ENCODE measurements at regions not wholly inside any gene's neighbourhood (a gene's known extent, or its start where the extent isn't known, plus 50 kb on each side); places are given as distances from the start of the nearest gene placed in this dataset.

DNA sequence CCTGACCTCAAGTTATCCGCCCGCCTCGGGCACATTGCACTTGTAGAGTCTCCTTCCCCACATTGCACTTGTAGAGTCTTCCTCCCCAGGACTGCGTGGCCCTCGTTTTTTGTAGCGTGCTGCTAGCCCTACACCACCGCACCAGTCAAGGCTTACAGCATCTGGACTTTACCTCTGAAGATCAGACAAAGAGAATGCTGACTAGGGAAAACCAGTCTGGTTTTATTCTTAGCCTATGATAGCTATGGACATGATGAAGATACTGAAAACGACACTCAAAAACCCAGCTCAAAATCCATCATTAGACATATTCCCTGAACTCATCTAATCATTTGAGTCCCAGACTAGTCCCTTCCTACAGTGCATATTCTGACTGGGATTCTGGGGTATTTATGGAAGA, 71.9 kb upstream of the AKR1E2 start:
- in situ Hi-C loops (cut with HindIII; ENCODE audit: low pct_unique_long_range_greater_than_20kb, low sequenced_read_pairs): no loop called here
- TF ChIP-seq JUND (IDR thresholded peaks at IDR 0.05; ENCODE audit: low read depth): no peak
- no peak for DNase-seq (ENCODE audit: low read depth in 1 of 2, low spot score in 1 of 2)

DNA sequence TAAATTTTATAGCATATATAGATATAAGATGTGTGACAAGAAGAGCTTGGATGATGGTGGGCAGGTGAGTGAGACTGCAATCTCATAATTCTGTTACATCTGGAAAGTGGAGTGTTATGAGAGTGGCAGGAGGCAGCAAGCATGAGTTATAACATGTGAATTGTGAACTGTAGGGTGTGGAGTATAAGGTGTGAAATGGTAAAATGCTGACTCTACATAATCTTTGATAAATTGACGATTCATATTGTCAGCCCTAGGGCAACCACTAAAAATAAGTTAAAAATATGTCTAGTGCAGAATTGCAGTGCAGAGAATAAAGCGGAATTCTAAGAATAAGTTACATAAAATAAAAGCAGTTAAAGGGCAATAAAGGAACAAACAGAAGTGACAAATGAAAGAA, 74.8 kb upstream of the AKR1E2 start:
- TF ChIP-seq JUND (IDR thresholded peaks at IDR 0.05; ENCODE audit: low read depth): no peak
- in situ Hi-C loops (cut with HindIII; ENCODE audit: low pct_unique_long_range_greater_than_20kb, low sequenced_read_pairs): no loop called here
- DNase-seq (ENCODE audit: low read depth in 1 of 2, low spot score in 1 of 2): no peak

DNA sequence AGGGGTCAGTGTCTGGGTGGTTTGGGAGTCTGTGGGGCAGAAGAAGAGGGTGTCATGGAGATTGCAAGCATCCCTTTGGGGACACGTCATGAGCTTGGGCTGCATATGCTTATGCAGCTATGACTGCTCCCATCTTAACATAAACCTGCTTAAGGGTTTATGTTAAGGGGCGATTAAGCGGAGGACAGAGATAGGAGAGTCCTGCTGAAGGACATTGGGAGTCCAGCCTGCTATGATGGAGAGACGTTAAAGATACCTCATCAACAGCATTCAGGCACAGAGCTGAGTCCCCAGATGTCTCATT, 76.8 kb upstream of the AKR1E2 start:
- in situ Hi-C loops (cut with HindIII; ENCODE audit: low pct_unique_long_range_greater_than_20kb, low sequenced_read_pairs): no loop called here
- DNase-seq (ENCODE audit: low read depth in 1 of 2, low spot score in 1 of 2): no peak
- no peak for TF ChIP-seq JUND (IDR thresholded peaks at IDR 0.05; ENCODE audit: low read depth)

DNA sequence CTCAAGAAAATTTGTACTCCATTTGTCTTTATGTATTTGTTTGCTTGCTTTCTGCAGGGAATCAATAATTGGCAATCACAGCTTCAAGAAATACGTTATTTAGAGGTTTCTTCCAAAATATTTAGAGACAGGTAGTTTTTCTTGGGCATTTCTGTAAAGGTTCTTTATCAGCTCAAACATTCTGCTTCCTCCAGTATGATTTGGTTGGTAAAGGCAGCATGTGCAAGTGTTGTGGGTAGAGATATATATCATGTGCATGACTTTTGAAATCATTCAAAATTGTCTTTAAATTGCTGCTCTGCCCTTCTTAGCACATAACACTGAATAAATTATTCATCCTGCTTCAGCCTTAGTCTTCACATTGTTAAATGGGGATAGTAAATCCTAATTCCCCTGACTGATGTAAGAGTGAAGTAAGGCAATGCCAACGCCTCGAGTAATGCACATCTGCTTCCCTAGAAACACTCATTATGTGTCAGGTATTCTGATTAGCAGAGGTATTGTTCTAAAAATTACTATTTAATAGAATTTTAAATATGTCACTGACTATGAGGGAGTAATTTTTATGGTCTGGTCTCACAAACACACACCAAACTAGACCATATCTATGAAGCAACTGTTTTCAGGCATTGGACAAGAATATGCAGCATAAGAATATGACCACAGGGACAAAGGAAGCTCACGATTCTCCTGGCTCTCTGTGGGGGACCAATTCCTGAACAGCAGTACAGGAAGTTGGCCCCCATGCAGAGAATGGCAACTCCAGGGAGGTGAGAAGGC, 77.3 kb upstream of the AKR1E2 start:
- no peak for DNase-seq (ENCODE audit: low read depth in 1 of 2, low spot score in 1 of 2)
- TF ChIP-seq JUND (IDR thresholded peaks at IDR 0.05; ENCODE audit: low read depth): no peak
- in situ Hi-C loops (cut with HindIII; ENCODE audit: low pct_unique_long_range_greater_than_20kb, low sequenced_read_pairs): no loop called here

DNA sequence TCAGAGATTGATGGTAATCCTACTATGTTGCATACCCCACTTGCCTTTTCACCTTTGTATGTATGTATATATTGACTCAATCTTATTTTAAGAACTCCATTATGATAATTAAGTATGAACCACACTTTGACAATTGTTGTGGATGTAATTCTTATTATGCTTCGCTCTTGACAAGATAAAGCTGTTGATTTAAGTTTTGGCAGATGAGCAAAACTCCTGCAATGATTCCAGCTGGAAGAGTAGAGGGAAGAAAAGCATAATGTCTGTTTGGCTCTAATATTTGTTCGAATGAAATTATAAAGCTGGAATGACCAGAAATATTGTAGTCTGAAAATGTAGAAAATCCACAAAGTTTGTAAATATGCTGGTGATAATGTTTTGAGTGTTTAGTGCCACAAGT, 83.8 kb upstream of the AKR1E2 start:
- TF ChIP-seq JUND (IDR thresholded peaks at IDR 0.05; ENCODE audit: low read depth): no peak
- no peak for DNase-seq (ENCODE audit: low read depth in 1 of 2, low spot score in 1 of 2)
- in situ Hi-C loops (cut with HindIII; ENCODE audit: low pct_unique_long_range_greater_than_20kb, low sequenced_read_pairs): no loop called here

DNA sequence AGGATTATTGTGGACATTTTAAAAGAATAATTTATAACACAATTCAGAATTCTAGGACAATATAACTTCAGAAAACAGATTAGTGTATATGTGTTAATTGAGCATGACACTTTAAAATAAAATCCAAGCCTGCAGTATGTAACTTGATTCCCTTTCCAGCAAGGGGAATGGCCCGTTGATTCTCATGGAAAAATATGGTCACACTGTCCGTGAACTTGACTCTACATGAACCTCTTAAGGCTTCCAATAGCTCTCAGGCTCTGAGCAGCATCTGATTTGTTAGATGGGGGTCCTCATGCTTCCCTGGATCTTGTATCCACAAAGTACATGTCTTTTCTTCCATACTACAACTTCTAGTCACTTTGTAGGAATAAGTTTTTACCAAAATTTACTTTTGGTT, 85.5 kb upstream of the AKR1E2 start:
- no peak for DNase-seq (ENCODE audit: low read depth in 1 of 2, low spot score in 1 of 2)
- in situ Hi-C loops (cut with HindIII; ENCODE audit: low pct_unique_long_range_greater_than_20kb, low sequenced_read_pairs): no loop called here
- TF ChIP-seq JUND (IDR thresholded peaks at IDR 0.05; ENCODE audit: low read depth): no peak

DNA sequence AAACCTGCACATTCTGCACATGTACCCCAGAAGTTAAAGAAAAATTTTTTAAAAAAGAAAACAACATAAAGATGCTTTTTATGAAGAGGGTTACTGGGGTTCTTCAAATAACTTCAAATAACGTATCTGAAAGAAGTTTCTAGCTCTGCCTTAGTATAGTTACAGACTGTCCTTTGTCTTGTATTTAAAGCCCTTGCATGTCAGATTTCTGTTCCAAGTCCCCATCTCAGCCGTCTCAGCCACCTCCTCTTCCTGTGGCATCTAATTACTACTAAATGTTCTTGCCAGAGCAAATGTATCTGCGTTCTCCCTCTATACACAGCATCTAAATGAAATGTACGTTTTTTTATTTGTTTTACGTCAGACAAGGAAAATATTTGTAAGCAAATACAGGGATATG, 89.4 kb upstream of the AKR1E2 start:
- no peak for TF ChIP-seq JUND (IDR thresholded peaks at IDR 0.05; ENCODE audit: low read depth)
- in situ Hi-C loops (cut with HindIII; ENCODE audit: low pct_unique_long_range_greater_than_20kb, low sequenced_read_pairs): no loop called here
- DNase-seq (ENCODE audit: low read depth in 1 of 2, low spot score in 1 of 2): peak in 1 of 2 experiments; percentile 23

DNA sequence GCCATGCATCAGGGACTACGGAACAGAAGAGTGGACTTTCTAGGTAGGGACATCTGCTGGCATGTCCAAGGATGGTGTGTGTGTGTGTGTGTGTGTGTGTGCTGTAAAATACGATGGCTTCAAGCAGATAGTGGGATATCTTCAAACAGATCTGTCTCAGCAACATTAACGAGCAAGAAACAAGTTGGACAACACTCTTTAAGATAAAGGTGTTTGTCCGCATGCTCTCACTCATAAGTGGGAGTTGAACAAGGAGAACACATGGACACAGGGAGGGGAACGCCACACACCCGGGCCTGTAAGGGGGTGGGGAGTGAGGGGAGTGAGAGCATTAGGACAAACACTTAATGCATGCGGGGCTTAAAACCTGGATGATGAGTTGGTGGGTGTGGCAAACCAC, 89.8 kb upstream of the AKR1E2 start:
- peak in 1 of 2 experiments; percentile 38 for DNase-seq (ENCODE audit: low read depth in 1 of 2, low spot score in 1 of 2)
- in situ Hi-C loops (cut with HindIII; ENCODE audit: low pct_unique_long_range_greater_than_20kb, low sequenced_read_pairs): no loop called here
- TF ChIP-seq JUND (IDR thresholded peaks at IDR 0.05; ENCODE audit: low read depth): no peak; the same call in 1 of the 2 replicates

DNA sequence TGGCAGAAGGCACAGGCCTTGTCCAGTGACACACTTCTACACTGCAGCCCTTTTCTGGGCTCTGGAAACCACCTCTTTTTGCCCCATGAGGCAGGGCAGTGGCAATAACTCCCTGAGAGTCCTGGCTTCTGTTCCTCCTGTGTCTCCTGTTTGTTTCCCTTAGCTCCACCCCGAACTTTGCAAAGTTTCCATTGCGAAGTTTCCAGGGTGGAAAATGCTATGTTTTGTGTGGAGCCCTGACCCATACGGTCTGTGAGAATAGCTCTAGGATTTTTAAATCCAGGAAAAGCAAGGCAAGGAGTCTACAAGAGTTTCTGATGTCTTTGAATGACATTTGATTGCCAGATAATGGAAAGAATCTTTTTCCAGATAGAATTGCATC, 92.2 kb upstream of the AKR1E2 start:
- TF ChIP-seq JUND (IDR thresholded peaks at IDR 0.05; ENCODE audit: low read depth): no peak
- in situ Hi-C loops (cut with HindIII; ENCODE audit: low pct_unique_long_range_greater_than_20kb, low sequenced_read_pairs): no loop called here
- DNase-seq (ENCODE audit: low read depth in 1 of 2, low spot score in 1 of 2): no peak

DNA sequence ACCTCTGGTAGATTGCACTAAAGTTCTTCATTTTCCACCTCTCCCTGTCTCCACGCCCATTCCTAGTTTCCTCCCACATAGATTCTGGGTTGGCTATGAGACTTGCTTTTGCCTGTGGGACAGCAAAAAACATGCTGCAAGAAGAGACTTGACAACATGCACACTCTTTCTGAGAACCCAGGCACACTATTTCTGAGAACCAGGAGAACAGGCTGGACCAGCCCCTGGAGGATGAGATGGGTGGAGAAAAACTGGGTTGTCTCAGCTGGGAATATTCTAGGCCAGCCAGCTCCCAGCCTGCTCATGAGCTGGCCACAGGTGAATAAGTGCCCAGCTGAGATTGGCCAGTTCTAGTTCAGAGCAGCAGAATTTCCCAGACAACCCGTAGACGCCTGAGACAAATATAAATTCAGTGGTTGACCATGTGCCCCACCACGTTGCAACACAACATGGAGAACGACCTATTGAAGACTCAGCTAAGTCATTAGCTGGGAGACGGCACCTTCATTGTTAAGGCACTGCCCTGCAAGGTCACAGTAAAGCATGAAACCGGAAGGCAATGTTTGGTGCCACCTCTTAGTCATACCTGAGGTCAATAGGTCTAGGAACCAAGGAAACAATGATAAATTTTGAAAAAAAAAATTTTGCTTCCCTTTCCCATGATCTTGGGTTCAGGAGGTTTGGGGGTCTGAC, 92.7 kb upstream of the AKR1E2 start:
- in situ Hi-C loops (cut with HindIII; ENCODE audit: low pct_unique_long_range_greater_than_20kb, low sequenced_read_pairs): no loop called here
- peak in 1 of 2 experiments; percentile 94 for DNase-seq (ENCODE audit: low read depth in 1 of 2, low spot score in 1 of 2)
- no peak for TF ChIP-seq JUND (IDR thresholded peaks at IDR 0.05; ENCODE audit: low read depth)

DNA sequence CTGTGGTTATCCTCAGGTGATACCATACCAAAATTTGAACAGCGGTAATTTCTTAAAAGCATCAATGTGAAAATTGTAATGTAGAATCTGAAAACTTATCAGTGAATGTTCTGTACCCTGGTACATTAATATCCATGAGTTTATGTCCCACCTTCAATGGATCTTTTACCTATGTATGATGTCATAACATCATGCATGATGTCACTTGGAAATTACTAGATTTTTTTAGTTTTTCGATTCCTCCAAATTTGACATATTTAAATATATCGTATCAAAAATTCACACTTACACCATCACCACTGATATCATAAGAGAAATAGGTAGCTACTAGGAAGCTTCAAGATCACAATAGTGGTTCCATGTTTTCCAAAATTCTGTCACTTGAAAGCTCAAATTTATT, 95.0 kb upstream of the AKR1E2 start:
- TF ChIP-seq JUND (IDR thresholded peaks at IDR 0.05; ENCODE audit: low read depth): no peak
- in situ Hi-C loops (cut with HindIII; ENCODE audit: low pct_unique_long_range_greater_than_20kb, low sequenced_read_pairs): no loop called here
- DNase-seq (ENCODE audit: low read depth in 1 of 2, low spot score in 1 of 2): no peak

DNA sequence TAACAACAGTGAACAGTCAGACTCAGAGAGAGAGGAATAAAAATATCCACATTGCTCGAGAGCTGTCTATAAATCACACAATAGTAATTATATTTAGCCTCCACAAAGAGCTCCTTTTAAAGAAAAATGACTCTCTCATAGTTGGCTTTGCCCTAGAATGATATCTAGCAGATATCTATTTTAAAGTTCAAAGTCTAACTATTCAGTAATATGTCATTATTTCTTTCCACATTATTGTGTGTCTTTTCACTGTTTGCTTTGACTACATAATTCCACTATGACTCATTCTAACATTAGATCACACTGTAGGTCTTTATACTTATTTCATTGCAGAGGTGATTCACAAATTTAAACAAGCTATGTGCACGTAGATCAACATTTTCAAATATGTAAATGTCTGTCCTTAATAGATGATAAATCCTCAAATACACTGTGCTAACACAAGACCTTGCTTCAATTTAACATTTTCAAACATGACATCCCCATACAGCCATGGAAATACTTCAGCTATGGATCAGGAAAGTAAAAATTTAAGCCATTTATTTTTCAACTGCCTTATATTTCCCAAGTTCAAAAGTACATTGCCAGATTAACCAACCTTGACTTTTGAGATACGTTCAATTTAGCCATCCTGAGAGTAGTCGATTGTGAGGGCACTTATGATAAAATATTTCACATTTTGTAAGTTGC, 99.9 kb upstream of the AKR1E2 start:
- DNase-seq (ENCODE audit: low read depth in 1 of 2, low spot score in 1 of 2): peak in 1 of 2 experiments; percentile 32
- in situ Hi-C loops (cut with HindIII; ENCODE audit: low pct_unique_long_range_greater_than_20kb, low sequenced_read_pairs): no loop called here
- peak; percentile 78 for TF ChIP-seq JUND (IDR thresholded peaks at IDR 0.05; ENCODE audit: low read depth)

DNA sequence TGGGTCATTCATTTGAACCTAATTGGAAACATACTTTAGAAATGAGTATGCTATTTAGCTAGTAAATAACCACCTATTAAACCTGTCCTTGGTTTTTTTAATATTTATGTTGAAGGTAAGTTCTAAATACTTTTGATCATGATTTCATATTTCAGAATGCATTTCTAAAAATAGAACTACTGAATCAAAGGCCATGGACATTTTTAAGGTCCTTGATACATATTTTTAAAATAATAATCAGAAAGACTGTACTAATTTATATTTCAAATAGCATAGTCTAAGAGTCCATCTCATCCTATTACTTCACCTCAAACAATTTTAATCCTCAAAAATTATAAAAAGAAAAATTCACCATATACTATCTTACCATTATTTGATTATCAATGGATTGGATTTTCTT, 102.1 kb upstream of the AKR1E2 start:
- DNase-seq (ENCODE audit: low read depth in 1 of 2, low spot score in 1 of 2): no peak
- no peak for TF ChIP-seq JUND (IDR thresholded peaks at IDR 0.05; ENCODE audit: low read depth)
- in situ Hi-C loops (cut with HindIII; ENCODE audit: low pct_unique_long_range_greater_than_20kb, low sequenced_read_pairs): no loop called here

Data from T47D (cell line).